GM13976 (cell line): ENCODE measurements at regions not wholly inside any gene's neighbourhood (a gene's known extent, or its start where the extent isn't known, plus 50 kb on each side); places are given as distances from the start of the nearest gene placed in this dataset.

ENCODE experiments used
- DNase-seq: peaks from one replicate; pipeline ENCODE4 v3.0.0; 2012; ENCODE audit warnings: low spot score
- CTCF ChIP-seq: IDR thresholded peaks from 2 replicates; pipeline ENCODE4 v1.5.1; 2012; ENCODE audit warnings: borderline replicate concordance, mild to moderate bottlenecking; ENCODE audit not compliant: insufficient read depth; ENCODE audit errors: extremely low read depth, missing control alignments, control extremely low read depth
- in situ Hi-C: fragments of 300-500 bp; cut with MboI; formaldehyde crosslinking; loops from one replicate; pipeline ENCODE4 v1.12.0; 2022; ENCODE audit warnings: low sequenced_read_pairs, mixed read lengths, inconsistent platforms; ENCODE audit not compliant: unreplicated experiment

GRCh38 chr10:3238115-3238871, 65.7 kb upstream of the PITRM1 start:
- in situ Hi-C loops: loop anchor here (25.0 kb wide), 2 partner anchors 1424 to 1524 kb away; no protein-coding TSS in a partner anchor
- TF ChIP-seq CTCF: no peak
- DNase-seq: no peak

- no peak for DNase-seq
- in situ Hi-C loops: loop anchor here (25.0 kb wide), 2 partner anchors 1425 to 1525 kb away; no protein-coding TSS in a partner anchor
These were observed 64.9 kb upstream of the PITRM1 start for GRCh38 chr10:3237530-3237929.

GRCh38 chr10:3236644-3237404, 64.2 kb upstream of the PITRM1 start:
- in situ Hi-C loops: loop anchor here (25.0 kb wide), 2 partner anchors 1425 to 1525 kb away; no protein-coding TSS in a partner anchor
- DNase-seq: no peak
- TF ChIP-seq CTCF: no peak

More at GRCh38 chr10:3237530-3237929, 64.9 kb upstream of the PITRM1 start:
- TF ChIP-seq CTCF: no peak

- no peak for DNase-seq
- in situ Hi-C loops: loop anchor here (25.0 kb wide), 2 partner anchors 1426 to 1526 kb away; no protein-coding TSS in a partner anchor
- no peak for TF ChIP-seq CTCF
These were observed 63.5 kb upstream of the PITRM1 start for GRCh38 chr10:3235996-3236510.

GRCh38 chr10:3235395-3235794, 62.8 kb upstream of the PITRM1 start:
- TF ChIP-seq CTCF: no peak
- DNase-seq: no peak
- in situ Hi-C loops: loop anchor here (25.0 kb wide), 2 partner anchors 1427 to 1527 kb away; no protein-coding TSS in a partner anchor

GRCh38 chr10:3233486-3233990, 61.0 kb upstream of the PITRM1 start:
- in situ Hi-C loops: loop anchor here (25.0 kb wide), 2 partner anchors 1429 to 1529 kb away; no protein-coding TSS in a partner anchor
- TF ChIP-seq CTCF: no peak
- no peak for DNase-seq
